Mucosa of rectum (tissue), 2 donors: ENCODE measurements at regions not wholly inside any gene's neighbourhood (a gene's known extent, or its start where the extent isn't known, plus 50 kb on each side); places are given as distances from the start of the nearest gene placed in this dataset.

Experiments
- H3K27ac ChIP-seq, 2 donors: one replicate each; pipeline ENCODE4 v1.7.0; 2013; ENCODE audit warnings: inconsistent platforms in 2 of 2, low read depth in 2 of 2, low read length in 2 of 2
- H3K27me3 ChIP-seq, 2 donors: one replicate each; pipeline ENCODE4 v1.7.0; 2013; ENCODE audit warnings: low read length in 2 of 2; ENCODE audit not compliant: control insufficient read depth in 2 of 2, insufficient read depth in 2 of 2
- H3K36me3 ChIP-seq, 2 donors: one replicate each; pipeline ENCODE4 v1.7.0; 2013; ENCODE audit warnings: low read length in 2 of 2; ENCODE audit not compliant: control insufficient read depth in 2 of 2, insufficient read depth in 2 of 2
- H3K4me1 ChIP-seq, 2 donors: one replicate each; pipeline ENCODE4 v1.7.0; 2013; ENCODE audit warnings: low read length in 2 of 2, mild to moderate bottlenecking in 1 of 2; ENCODE audit not compliant: control insufficient read depth in 2 of 2, insufficient read depth in 2 of 2
- H3K4me3 ChIP-seq, 2 donors: one replicate each; pipeline ENCODE4 v1.7.0; 2013; ENCODE audit warnings: low read length in 2 of 2
- H3K9ac ChIP-seq, 2 donors: one replicate each; pipeline ENCODE4 v1.7.0; 2013; ENCODE audit warnings: low read length in 2 of 2, low read depth in 1 of 2, mild to moderate bottlenecking in 1 of 2
- H3K9me3 ChIP-seq, 2 donors: one replicate each; pipeline ENCODE4 v1.7.0; 2013; ENCODE audit warnings: low read length in 2 of 2; ENCODE audit not compliant: control insufficient read depth in 2 of 2
- donor health status: healthy.
- donor health status: Normal muscosa, but diverticular disease.

DNA sequence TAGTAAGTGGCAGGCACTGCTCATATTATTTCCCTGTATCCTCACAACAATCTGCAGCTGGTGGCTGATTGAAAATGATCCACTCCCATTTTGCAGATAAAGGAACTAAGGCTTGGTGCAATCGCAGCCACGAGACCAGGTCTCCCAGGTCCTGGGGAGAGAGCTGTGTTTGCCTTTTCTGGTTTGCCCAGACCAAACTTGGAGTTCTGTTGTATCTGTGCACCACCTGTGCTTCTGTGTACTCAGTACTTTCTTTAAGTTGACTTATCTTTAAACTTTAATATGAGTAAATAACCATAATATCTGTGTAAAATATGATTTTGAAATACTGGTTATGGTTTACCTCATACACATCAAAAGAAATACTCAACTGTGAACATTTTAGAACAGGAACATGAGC lies 625.7 kb upstream of the CFAP20DC start:
- no peak overlapping the region for H3K27ac ChIP-seq
- no peak overlapping the region for H3K4me3 ChIP-seq
- no peaks in the 10 kb centered on the region for H3K36me3 ChIP-seq
- no peaks in the 10 kb centered on the region for H3K4me1 ChIP-seq
- no peaks in the 10 kb centered on the region for H3K27me3 ChIP-seq
- no peak overlapping the region for H3K9ac ChIP-seq
- H3K9me3 ChIP-seq: no peaks in the 10 kb centered on the region

DNA sequence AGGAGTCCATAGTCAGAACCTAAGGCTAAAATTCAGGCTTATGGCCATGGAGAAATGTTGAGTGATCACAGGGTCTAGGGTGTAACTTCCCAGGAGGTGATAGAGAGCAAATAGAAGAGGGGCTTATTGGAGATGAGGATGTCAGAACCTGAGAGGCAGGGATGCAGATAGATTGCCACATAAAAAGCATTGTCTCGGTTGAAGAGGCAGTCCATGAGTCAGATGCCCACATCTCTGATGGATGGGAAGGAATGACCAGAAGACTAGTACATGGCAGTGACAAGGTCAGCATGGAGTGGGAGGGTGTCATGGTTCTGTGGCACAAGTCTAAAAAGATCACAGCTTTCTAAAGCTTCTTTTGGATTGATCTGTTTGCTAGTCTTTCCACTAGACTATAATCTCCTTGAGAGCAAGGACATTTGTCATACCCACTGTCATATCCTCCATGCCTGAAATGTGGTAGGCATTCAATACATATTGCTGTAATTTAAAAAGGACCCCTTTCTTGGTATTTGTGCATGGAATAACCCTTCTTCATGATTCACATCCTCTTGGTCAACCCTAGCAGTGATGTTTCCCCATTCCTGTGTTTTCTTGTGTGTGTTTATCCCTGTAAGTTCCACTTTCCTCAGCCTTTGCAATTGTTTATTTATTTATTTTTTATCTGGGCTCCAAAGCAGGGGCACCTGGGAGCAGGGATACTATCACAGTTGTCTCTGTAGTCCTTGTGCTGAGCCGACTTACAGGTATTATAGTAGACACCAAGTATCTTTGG lies 613.4 kb upstream of the CFAP20DC start:
- no peak overlapping the region for H3K4me3 ChIP-seq
- no peak overlapping the region for H3K27ac ChIP-seq
- peaks cover 9 to 22% of the 10 kb centered on the region in 2 donors for H3K4me1 ChIP-seq
- H3K9me3 ChIP-seq: no peaks in the 10 kb centered on the region
- H3K9ac ChIP-seq: no peak overlapping the region
- H3K27me3 ChIP-seq: no peaks in the 10 kb centered on the region
- no peaks in the 10 kb centered on the region for H3K36me3 ChIP-seq

- no peaks in the 10 kb centered on the region for H3K27me3 ChIP-seq
- no peak overlapping the region for H3K9ac ChIP-seq
- H3K4me1 ChIP-seq: peaks cover 9 to 22% of the 10 kb centered on the region in 2 donors
- peak overlapping the region in 1 of 2 donors; percentile 6 for H3K4me3 ChIP-seq
- H3K9me3 ChIP-seq: no peaks in the 10 kb centered on the region
- H3K27ac ChIP-seq: no peak overlapping the region
- H3K36me3 ChIP-seq: no peaks in the 10 kb centered on the region
Observed at GRCh38 chr3:59660852-59661625, 611.2 kb upstream of the CFAP20DC start.

DNA sequence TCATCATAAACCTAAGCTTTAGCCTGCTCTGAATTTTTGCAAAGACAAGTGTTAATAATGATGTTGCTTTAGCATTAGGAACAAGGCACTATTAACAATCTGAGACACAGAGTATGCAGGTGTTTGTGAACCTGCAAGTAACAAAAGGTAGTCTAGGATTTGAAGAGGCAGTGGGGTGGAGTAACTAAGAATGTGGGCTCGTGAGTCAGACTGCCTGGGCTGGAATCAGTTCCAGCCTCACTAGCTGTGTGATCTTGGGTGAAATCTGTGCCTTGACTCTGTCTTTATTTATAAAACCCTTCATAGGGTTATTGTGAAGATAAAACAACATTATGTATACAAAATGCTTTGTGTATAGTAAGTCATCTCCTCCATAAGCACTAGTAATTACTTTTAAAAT lies 610.6 kb upstream of the CFAP20DC start:
- H3K4me3 ChIP-seq: peak overlapping the region in 1 of 2 donors; percentile 6
- H3K27me3 ChIP-seq: no peaks in the 10 kb centered on the region
- no peaks in the 10 kb centered on the region for H3K36me3 ChIP-seq
- H3K27ac ChIP-seq: no peak overlapping the region
- H3K4me1 ChIP-seq: peaks cover 9 to 22% of the 10 kb centered on the region in 2 donors
- no peaks in the 10 kb centered on the region for H3K9me3 ChIP-seq
- no peak overlapping the region for H3K9ac ChIP-seq

DNA sequence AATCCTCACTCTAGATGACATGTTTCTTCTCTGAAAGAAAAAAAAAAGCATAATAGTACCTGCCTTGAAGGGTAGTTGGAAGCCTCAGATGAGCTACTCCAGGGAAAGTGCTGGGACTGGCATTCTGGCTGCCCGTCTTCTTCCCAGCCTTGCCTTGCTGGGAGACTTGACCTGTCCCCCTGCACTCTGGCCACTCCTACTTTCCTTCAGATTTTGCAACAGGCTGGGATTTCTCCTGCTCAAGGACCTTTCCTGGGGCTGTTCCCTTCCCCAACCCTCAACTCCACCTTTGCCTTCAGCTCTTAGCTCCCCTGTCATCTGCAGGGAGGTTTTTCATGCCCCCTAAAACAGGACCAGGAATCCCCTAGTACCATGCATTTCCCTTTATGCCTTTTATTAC lies 609.9 kb upstream of the CFAP20DC start:
- Histone ChIP-seq H3K9ac (no peak overlapping the region), H3K4me3 (no peak overlapping the region), H3K27me3 (no peaks in the 10 kb centered on the region), H3K36me3 (no peaks in the 10 kb centered on the region), H3K9me3 (no peaks in the 10 kb centered on the region), H3K4me1 (peaks cover 11 to 20% of the 10 kb centered on the region in 2 donors), H3K27ac (no peak overlapping the region)

GRCh38 chr3:59658866-59659265 lies 609.0 kb upstream of the CFAP20DC start:
- H3K9ac ChIP-seq: no peak overlapping the region
- H3K4me3 ChIP-seq: no peak overlapping the region
- no peaks in the 10 kb centered on the region for H3K9me3 ChIP-seq
- no peaks in the 10 kb centered on the region for H3K27me3 ChIP-seq
- no peaks in the 10 kb centered on the region for H3K36me3 ChIP-seq
- no peak overlapping the region for H3K27ac ChIP-seq
- peaks cover 11 to 13% of the 10 kb centered on the region in 2 donors for H3K4me1 ChIP-seq

GRCh38 chr3:59658274-59658673 lies 608.4 kb upstream of the CFAP20DC start:
- peaks cover 11 to 13% of the 10 kb centered on the region in 2 donors for H3K4me1 ChIP-seq
- H3K36me3 ChIP-seq: no peaks in the 10 kb centered on the region
- H3K27ac ChIP-seq: no peak overlapping the region
- no peak overlapping the region for H3K4me3 ChIP-seq
- H3K27me3 ChIP-seq: no peaks in the 10 kb centered on the region
- no peaks in the 10 kb centered on the region for H3K9me3 ChIP-seq
- no peak overlapping the region for H3K9ac ChIP-seq

DNA sequence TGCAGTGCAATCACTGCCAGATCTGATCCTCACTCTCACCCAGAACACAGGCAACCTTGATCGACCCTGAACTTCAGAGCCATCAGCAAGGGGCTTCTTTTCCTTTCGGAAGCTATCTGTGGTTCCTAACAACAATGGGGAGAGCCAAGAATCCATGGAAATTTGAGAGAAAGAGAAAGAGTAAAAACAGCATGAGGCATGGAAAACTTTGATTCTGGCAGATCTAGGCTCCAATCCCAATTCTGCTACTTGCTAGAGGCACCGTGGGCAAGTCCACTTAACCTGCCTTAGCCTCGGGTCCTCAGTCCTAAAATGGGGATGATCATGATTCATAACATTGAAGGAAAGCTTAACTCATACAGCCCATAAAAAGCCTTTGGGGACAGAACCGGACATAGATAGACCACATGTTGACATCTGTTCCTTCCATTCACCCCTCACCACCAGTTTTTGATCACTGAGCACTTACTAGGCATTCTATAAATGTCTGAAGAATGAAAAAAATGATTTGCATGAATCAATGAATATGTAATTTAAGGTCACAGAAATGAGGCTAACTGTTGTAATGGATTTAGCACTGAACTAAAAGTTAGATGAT lies 605.7 kb upstream of the CFAP20DC start:
- no peak overlapping the region for H3K9ac ChIP-seq
- H3K4me1 ChIP-seq: peaks cover 3 to 8% of the 10 kb centered on the region in 2 donors
- H3K27me3 ChIP-seq: no peaks in the 10 kb centered on the region
- no peak overlapping the region for H3K4me3 ChIP-seq
- H3K27ac ChIP-seq: no peak overlapping the region
- H3K36me3 ChIP-seq: no peaks in the 10 kb centered on the region
- peaks cover 0 to under 1% of the 10 kb centered on the region in 2 donors for H3K9me3 ChIP-seq

DNA sequence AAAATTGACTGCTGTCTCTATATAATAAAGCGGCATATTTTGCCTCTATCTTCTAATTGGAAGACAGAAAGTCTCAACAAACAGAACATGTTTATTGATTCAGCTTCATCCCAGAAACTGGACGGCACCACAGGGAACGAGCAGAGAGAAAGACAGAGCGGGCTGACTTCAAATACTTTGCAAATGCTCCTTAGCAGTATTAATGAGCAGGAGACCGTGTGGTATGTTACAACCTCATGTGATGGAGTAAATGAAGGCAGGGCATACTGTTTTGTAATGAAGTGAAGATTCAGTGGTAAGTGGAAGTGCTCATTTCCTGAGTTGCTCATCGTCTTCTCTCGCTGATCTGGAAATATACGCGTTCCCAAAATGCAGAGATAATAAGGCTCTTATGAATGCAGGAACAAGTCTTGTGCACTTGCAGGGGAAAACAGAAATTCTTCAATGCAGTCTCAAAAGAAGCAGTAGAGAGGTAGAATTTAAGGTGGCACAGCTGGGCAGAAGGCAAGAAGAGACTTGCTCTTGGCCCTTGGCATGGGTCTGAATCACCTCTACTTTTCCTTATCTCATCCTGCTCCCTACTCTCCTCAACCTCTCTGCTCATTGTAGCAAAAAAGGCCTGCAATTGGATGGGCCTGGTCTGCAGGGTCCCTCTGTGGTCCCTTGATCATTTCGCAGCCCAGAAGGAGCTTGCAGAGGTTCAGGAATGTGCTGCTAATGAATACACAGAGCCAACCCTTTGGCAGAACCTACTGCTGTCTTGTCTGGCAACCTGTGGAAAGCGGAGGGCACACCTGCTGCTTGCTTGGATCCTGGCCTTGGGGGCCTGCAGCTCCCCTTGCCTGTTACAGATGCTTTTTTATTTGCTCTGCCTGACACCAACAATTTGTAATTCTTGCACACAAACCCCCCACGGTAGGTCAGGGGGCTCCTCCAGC lies 604.9 kb upstream of the CFAP20DC start:
- Histone ChIP-seq H3K27me3 (no peaks in the 10 kb centered on the region), H3K9ac (no peak overlapping the region), H3K4me1 (peaks cover under 1 to 3% of the 10 kb centered on the region in 2 donors), H3K36me3 (no peaks in the 10 kb centered on the region), H3K9me3 (peaks cover 0 to 4% of the 10 kb centered on the region in 2 donors), H3K4me3 (no peak overlapping the region), H3K27ac (no peak overlapping the region)
